ENCODE measurements at regions not wholly inside any gene's neighbourhood (a gene's known extent, or its start where the extent isn't known, plus 50 kb on each side); places are given as distances from the start of the nearest gene placed in this dataset.
A peak's percentile ranks its signal among the peaks of the same experiment; 100 is the strongest.

DNA sequence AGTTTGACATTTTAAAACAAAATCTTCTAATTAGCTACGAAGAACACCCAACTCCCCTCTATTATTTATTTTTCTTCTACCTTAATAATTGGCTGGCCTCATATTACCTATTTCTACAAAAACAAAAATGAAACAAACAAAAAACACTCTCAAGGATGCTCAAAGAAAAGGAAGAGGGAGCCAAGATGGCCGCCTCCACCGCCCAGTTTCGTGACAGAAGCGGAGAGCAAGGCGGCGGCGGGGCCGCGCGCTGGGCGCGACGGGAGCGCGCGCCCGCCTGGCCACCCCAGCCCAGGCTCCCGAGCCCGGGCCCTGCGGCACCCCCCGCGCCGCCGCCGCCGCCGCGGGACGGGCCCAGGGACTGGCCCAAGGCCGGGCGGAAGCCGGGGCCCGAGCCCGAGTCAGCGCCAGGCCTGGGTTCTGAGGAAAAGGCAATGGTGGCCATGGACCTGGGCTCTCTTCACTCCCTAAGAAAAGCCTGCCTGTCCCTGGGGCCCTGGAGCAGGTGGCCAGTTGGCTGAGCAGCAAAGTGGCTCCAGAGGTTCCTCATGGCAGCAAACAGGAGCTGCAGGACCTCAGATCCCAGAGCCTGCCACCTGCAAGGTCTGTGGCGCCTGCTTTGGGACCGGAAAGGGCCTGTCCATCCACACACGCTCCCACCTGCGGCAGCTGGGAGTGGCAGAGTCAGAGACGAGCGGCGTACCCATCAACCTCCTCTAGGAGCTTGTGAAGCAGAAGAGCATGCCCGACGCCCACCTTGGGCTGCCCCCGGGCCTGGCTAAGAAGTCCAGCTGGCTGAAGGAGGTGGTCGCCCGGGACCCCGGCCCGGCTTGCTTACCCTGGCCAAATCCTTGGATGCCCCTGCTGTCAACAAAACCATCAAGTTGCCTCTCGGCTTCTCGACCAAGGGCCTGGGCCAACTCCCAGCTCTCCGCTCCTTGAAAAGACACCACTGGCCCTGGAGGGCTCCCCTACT, 543.2 kb upstream of the CCDC179 start:
- intact Hi-C loops (cut with micrococcal nuclease) = no loop called here
- DNase-seq = no peak
- Mint-ChIP-seq H3K27me3 (no peaks in the 10 kb centered on the region), H3K9me3 (peaks cover 2% of the 10 kb centered on the region), H3K36me3 (ENCODE audit: low read depth) (no peaks in the 10 kb centered on the region), H3K27ac (no peak overlapping the region), H3K4me3 (no peak overlapping the region), H3K4me1 (no peaks in the 10 kb centered on the region)
- CTCF ChIA-PET = no interaction called here
- POLR2A ChIA-PET = no interaction called here
- TF ChIP-seq, protein P1, sequence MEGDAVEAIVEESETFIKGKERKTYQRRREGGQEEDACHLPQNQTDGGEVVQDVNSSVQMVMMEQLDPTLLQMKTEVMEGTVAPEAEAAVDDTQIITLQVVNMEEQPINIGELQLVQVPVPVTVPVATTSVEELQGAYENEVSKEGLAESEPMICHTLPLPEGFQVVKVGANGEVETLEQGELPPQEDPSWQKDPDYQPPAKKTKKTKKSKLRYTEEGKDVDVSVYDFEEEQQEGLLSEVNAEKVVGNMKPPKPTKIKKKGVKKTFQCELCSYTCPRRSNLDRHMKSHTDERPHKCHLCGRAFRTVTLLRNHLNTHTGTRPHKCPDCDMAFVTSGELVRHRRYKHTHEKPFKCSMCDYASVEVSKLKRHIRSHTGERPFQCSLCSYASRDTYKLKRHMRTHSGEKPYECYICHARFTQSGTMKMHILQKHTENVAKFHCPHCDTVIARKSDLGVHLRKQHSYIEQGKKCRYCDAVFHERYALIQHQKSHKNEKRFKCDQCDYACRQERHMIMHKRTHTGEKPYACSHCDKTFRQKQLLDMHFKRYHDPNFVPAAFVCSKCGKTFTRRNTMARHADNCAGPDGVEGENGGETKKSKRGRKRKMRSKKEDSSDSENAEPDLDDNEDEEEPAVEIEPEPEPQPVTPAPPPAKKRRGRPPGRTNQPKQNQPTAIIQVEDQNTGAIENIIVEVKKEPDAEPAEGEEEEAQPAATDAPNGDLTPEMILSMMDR (IDR thresholded peaks at IDR 0.05) = no peak
- no peak for ATAC-seq (ENCODE audit: low read depth)

DNA sequence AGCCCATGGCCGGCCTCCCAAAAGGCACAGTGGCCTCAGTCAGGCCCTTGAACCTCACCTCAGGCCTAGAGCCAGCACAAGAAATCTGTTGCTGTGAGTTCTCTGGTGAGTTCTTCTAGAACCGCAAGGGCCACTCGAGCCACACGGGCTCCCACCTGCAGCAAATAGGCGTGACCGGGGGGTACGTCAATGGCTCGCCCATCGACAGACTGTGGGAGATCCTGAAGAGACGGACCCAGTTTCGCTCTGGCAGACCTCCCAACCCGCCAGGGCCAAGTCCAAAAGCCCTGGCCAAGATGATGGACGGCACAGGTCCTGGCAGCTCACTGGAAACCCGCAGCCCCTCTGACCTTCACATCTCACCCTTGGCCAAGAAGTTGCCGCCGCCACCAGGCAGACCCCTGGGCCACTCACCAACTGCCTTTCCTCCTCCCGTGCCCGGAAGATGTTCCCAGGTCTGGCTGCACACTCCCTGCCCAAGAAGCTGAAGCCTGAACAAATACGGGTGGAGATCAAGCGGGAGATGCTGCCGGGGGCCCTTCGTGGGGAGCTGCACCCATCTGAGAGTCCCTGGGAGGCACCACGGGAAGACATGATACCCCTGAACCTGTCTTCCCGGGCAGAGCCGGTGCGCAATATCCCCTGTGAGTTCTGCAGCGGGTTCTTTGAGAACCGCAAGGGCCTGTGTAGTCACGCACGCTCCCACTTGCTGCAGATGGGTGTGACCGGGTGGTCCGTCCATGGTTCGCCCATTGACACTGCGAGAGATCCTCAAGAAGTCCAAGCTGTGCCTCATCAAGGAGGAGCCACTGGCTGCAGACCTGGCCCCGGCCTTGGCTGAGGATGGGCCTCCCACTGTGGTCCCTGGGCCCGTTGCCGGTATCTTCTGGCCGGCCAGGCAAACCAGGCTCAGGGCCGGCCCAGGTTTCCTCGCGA, 544.2 kb upstream of the CCDC179 start:
- intact Hi-C loops (cut with micrococcal nuclease) = no loop called here
- H3K4me3 Mint-ChIP-seq = no peak overlapping the region
- no peaks in the 10 kb centered on the region for H3K36me3 Mint-ChIP-seq (ENCODE audit: low read depth)
- ATAC-seq (ENCODE audit: low read depth) = no peak
- CTCF ChIA-PET = no interaction called here
- peak; percentile 13 for DNase-seq
- H3K27me3 Mint-ChIP-seq = no peaks in the 10 kb centered on the region
- POLR2A ChIA-PET = no interaction called here
- H3K9me3 Mint-ChIP-seq = peaks cover 8% of the 10 kb centered on the region
- no peaks in the 10 kb centered on the region for H3K4me1 Mint-ChIP-seq
- H3K27ac Mint-ChIP-seq = no peak overlapping the region
- TF ChIP-seq, protein P1 (IDR thresholded peaks at IDR 0.05) = no peak

DNA sequence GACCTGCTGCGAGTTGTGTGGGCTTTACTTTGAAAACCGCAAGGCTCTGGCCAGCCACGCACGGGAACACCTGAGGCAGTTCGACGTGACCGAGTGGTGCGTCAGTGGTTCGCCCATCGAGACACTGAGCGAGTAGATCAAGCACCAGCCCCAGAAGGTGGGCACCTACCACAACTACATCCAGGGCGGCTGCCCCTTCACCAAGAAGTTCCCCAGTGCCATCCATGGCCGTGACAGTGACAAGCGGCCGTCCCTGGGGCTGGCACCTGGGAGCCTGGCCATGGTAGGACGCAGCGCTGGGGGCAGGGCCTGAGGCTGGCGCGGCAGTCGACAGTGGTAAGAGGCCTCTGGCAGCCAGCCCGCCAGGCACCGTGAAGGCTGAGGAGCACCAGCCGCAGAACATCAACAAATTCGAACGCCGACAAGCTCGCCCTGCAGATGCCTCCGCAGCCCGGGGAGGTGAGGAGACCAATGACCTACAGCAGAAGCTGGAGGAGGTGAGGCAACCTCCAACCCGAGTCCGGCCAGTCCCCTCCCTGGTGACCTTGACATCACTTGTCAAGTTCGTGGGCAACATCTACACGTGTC, 545.2 kb upstream of the CCDC179 start:
- Mint-ChIP-seq H3K4me1 (no peaks in the 10 kb centered on the region), H3K9me3 (peaks cover 8% of the 10 kb centered on the region), H3K27ac (no peak overlapping the region), H3K4me3 (no peak overlapping the region), H3K27me3 (no peaks in the 10 kb centered on the region), H3K36me3 (ENCODE audit: low read depth) (no peaks in the 10 kb centered on the region)
- no peak for DNase-seq
- intact Hi-C loops (cut with micrococcal nuclease) = no loop called here
- CTCF ChIA-PET = no interaction called here
- POLR2A ChIA-PET = no interaction called here
- no peak for ATAC-seq (ENCODE audit: low read depth)
- TF ChIP-seq, protein P1 (IDR thresholded peaks at IDR 0.05) = no peak

DNA sequence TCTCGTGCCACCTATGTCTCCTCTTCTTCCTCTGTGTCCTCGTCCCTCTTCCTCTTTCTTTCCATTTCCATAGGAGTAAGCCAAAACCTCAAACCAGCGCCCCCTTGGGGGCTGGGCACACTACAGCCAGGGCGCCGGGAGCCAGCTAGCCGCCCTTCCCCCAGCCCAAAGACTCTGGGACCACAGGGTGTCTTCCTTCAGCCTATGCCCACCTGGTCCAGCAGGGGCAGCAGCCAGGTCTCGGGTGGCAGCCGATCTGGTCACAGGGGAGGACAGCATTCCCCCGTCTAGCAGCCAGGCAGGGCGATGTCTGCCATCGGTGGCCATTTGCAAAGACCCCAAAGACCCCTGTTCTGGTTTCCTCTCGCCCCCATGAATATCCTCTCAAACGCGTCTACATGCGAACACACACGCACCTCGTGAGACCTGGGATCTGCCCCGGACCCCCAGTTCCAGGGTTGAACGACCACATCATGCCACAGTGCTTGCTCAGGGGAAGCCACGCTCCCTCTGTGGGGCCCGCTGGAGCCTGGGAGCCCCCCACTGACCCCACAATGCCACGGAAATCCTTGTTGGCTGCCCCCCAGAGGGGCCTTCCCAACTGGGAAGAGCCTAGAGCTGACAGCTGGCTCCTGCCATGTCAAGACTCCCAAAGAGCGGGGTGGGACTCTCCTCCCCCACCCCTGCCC, 546.0 kb upstream of the CCDC179 start:
- H3K4me1 Mint-ChIP-seq = no peaks in the 10 kb centered on the region
- H3K36me3 Mint-ChIP-seq (ENCODE audit: low read depth) = no peaks in the 10 kb centered on the region
- DNase-seq (no peak), ATAC-seq (ENCODE audit: low read depth) (no peak)
- peaks cover 13% of the 10 kb centered on the region for H3K9me3 Mint-ChIP-seq
- POLR2A ChIA-PET = no interaction called here
- H3K27me3 Mint-ChIP-seq = no peaks in the 10 kb centered on the region
- no peak overlapping the region for H3K4me3 Mint-ChIP-seq
- intact Hi-C loops (cut with micrococcal nuclease) = no loop called here
- CTCF ChIA-PET = no interaction called here
- TF ChIP-seq, protein P1 (IDR thresholded peaks at IDR 0.05) = no peak
- no peak overlapping the region for H3K27ac Mint-ChIP-seq
